Stimulated activated CD4-positive, alpha-beta T cell treated with anti-CD3 and anti-CD28 coated beads, Interleukin-12 subunit alpha, Interleukin-12 subunit beta, amount 100 ng/mL, for 48 hours (primary cell): ENCODE measurements at regions not wholly inside any gene's neighbourhood (a gene's known extent, or its start where the extent isn't known, plus 50 kb on each side); places are given as distances from the start of the nearest gene placed in this dataset.

ENCODE experiments used
- DNase-seq, 3 donors: peaks; one replicate each; pipeline ENCODE4 v3.0.0-alpha.2; 2020; ENCODE audit warnings: low read depth in 2 of 3, low spot score in 1 of 3

GRCh38 chr4:64598066-64598465, 188.8 kb upstream of the TECRL start:
- DNase-seq = no peak

- DNase-seq = no peak
Observed at GRCh38 chr4:64594723-64595122, 185.5 kb upstream of the TECRL start.

- no peak for DNase-seq
Observed at GRCh38 chr4:64588507-64588906, 179.3 kb upstream of the TECRL start.

GRCh38 chr4:64584981-64585557, 175.8 kb upstream of the TECRL start:
- DNase-seq = peak in 1 of 3 donors; percentile 1

GRCh38 chr4:64584125-64584524, 174.9 kb upstream of the TECRL start:
- DNase-seq = no peak

GRCh38 chr4:64582492-64582891, 173.2 kb upstream of the TECRL start:
- DNase-seq = no peak

- no peak for DNase-seq
Observed at GRCh38 chr4:64581422-64581821, 172.2 kb upstream of the TECRL start.

- no peak for DNase-seq
Observed at GRCh38 chr4:64564126-64564525, 154.9 kb upstream of the TECRL start.

GRCh38 chr4:64559571-64559970, 150.3 kb upstream of the TECRL start:
- DNase-seq = no peak

- DNase-seq = no peak
Observed at GRCh38 chr4:64551125-64551524, 141.9 kb upstream of the TECRL start.

- DNase-seq = no peak
Observed at GRCh38 chr4:64545593-64545992, 136.3 kb upstream of the TECRL start.

GRCh38 chr4:64539234-64539849, 130.1 kb upstream of the TECRL start:
- DNase-seq = peak in 1 of 3 donors; percentile 20

GRCh38 chr4:64538219-64538618, 129.0 kb upstream of the TECRL start:
- DNase-seq = no peak

GRCh38 chr4:64533637-64534036, 124.4 kb upstream of the TECRL start:
- no peak for DNase-seq

GRCh38 chr4:64533159-64533558, 123.9 kb upstream of the TECRL start:
- DNase-seq = no peak

- DNase-seq = no peak
Observed at GRCh38 chr4:64520421-64520820, 111.2 kb upstream of the TECRL start.

GRCh38 chr4:64518600-64518999, 109.3 kb upstream of the TECRL start:
- no peak for DNase-seq

- DNase-seq = no peak
Observed at GRCh38 chr4:64516176-64516575, 106.9 kb upstream of the TECRL start.

- no peak for DNase-seq
Observed at GRCh38 chr4:64508089-64508488, 98.8 kb upstream of the TECRL start.

GRCh38 chr4:64503945-64504675, 94.9 kb upstream of the TECRL start:
- DNase-seq = no peak

- DNase-seq = no peak
Observed at GRCh38 chr4:64503416-64503815, 94.2 kb upstream of the TECRL start.

- DNase-seq = no peak
Observed at GRCh38 chr4:64497491-64497890, 88.2 kb upstream of the TECRL start.

GRCh38 chr4:64495946-64496345, 86.7 kb upstream of the TECRL start:
- DNase-seq = no peak
